Esophagus muscularis mucosa (tissue), 4 donors: ENCODE measurements at regions not wholly inside any gene's neighbourhood (a gene's known extent, or its start where the extent isn't known, plus 50 kb on each side); places are given as distances from the start of the nearest gene placed in this dataset.

ENCODE experiments used
- DNase-seq: peaks from one replicate; pipeline ENCODE4 v3.0.0-alpha.2; 2017; ENCODE audit errors: extremely low spot score
- H3K27ac ChIP-seq, 4 donors: fragments of 200-600 bp; sonication (generic); replicated peaks in 1 of 4; 1 replicate in 3 of 4; 2 replicates in 1 of 4; pipeline ENCODE4 v1.5.1; 2016 to 2019; ENCODE audit warnings: mild to moderate bottlenecking in 1 of 4
- H3K27me3 ChIP-seq, 4 donors: fragments of 200-600 bp; sonication (generic); one replicate each; pipeline versions ENCODE4 v1.5.1 to v1.6.0; 2016 to 2019
- H3K36me3 ChIP-seq, 4 donors: fragments of 200-600 bp; sonication (generic); one replicate each; pipeline ENCODE4 v1.5.1; 2016 to 2019
- H3K4me1 ChIP-seq, 4 donors: fragments of 200-600 bp; sonication (generic); one replicate each; pipeline ENCODE4 v1.5.1; 2016 to 2019
- H3K4me3 ChIP-seq, 4 donors: fragments of 200-600 bp; sonication (generic); 1 replicate in 2 of 4; 2 replicates in 2 of 4; pipeline ENCODE4 v1.5.1; 2016 to 2019; ENCODE audit warnings: mild to moderate bottlenecking in 4 of 4, moderate library complexity in 1 of 4
- H3K9me3 ChIP-seq, 4 donors: fragments of 200-600 bp; sonication (generic); 1 replicate in 3 of 4; 2 replicates in 1 of 4; pipeline ENCODE4 v1.5.1; 2016 to 2019
- EP300 ChIP-seq: sonication (generic); formaldehyde crosslinking; IDR thresholded peaks from one replicate; pipeline ENCODE4 v1.6.1; 2017; ENCODE audit warnings: antibody characterized with exemption
- POLR2A ChIP-seq: fragments of 450-650 bp; IDR thresholded peaks from one replicate; pipeline ENCODE4 v1.6.1; 2017; ENCODE audit warnings: antibody characterized with exemption, moderate library complexity, mild to moderate bottlenecking, low read depth
- POLR2AphosphoS5 ChIP-seq, 2 donors: sonication (generic); formaldehyde crosslinking; IDR thresholded peaks; one replicate each; pipeline ENCODE4 v1.6.1; 2017; ENCODE audit warnings: antibody characterized with exemption in 2 of 2
- WGBS: methylation state at CpG from one replicate; pipeline ENCODE4 v1.1.5; 2018; 5-methylcytosine and 5-hydroxymethylcytosine counted together
- intact Hi-C: fragments of 100-400 bp; cut with DNase I; formaldehyde crosslinking; loops from one replicate; pipeline ENCODE4 v1.15.1; 2023
- TF ChIP-seq, protein P1 (sequence below), 3 experiments: fragments of 200-600 bp in 2 of 3; fragments of 450-650 bp in 1 of 3; sonication (generic) in 2 of 3; IDR thresholded peaks; one replicate each; pipeline ENCODE4 v1.5.1; 2017 to 2019; ENCODE audit warnings: antibody characterized with exemption in 3 of 3, mild to moderate bottlenecking in 2 of 3, moderate library complexity in 1 of 3

DNA sequence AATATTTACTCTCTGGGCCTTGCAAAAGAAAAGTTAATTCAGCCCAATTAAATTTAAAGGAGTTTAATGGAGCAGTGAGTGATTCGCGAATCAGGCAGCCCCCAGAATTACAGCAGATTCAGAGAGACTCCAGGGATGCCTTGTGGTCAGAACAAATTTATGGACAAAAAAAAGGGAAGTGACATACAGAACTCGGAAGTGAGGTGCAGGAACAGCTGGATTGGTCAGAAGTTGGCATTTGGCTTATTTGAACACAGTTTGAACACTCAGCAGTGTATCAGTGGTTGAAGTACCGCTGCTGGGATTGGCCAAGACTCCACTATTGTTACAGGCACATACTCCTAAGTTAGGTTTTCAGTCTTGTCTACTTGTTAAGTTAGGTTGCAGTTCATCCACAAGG is 145.0 kb upstream of the GAP43 start:
- intact Hi-C loops: no loop called here
- H3K4me1 ChIP-seq: no peaks in the 10 kb centered on the region
- no peak for DNase-seq
- H3K27me3 ChIP-seq: no peaks in the 10 kb centered on the region
- no peaks in the 10 kb centered on the region for H3K36me3 ChIP-seq
- peaks cover 0 to 6% (median 0%) of the 10 kb centered on the region in 4 donors for H3K9me3 ChIP-seq
- no peak overlapping the region for H3K27ac ChIP-seq
- no peak overlapping the region for H3K4me3 ChIP-seq
- no peak for TF ChIP-seq POLR2AphosphoS5 (IDR thresholded peaks at IDR 0.05)
- no peak for TF ChIP-seq EP300
- TF ChIP-seq, protein P1, sequence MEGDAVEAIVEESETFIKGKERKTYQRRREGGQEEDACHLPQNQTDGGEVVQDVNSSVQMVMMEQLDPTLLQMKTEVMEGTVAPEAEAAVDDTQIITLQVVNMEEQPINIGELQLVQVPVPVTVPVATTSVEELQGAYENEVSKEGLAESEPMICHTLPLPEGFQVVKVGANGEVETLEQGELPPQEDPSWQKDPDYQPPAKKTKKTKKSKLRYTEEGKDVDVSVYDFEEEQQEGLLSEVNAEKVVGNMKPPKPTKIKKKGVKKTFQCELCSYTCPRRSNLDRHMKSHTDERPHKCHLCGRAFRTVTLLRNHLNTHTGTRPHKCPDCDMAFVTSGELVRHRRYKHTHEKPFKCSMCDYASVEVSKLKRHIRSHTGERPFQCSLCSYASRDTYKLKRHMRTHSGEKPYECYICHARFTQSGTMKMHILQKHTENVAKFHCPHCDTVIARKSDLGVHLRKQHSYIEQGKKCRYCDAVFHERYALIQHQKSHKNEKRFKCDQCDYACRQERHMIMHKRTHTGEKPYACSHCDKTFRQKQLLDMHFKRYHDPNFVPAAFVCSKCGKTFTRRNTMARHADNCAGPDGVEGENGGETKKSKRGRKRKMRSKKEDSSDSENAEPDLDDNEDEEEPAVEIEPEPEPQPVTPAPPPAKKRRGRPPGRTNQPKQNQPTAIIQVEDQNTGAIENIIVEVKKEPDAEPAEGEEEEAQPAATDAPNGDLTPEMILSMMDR (IDR thresholded peaks at IDR 0.05): no peak
- no peak for TF ChIP-seq POLR2A
- WGBS: 88% methylated on average over 4 of the region's 4 CpGs

DNA sequence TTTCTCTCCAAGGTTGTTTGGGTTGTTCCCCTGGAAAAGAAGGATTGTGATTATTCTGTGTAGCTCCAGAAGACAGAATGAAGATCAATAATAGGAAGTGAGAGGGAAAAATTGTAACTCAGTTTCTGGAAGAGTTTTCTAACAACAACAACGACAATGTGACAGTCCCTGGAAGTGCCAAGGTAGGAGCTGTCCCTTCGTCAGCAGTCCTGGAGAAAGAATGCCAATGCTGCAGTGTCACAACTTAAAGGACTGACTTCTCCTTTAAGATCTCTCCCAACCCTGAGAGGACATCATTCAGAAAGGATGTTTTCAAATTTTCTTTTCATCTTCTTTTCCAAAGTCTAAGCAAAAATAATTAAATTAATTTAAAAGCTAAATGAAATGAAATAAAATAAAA is 136.4 kb upstream of the GAP43 start:
- no peaks in the 10 kb centered on the region for H3K4me1 ChIP-seq
- H3K4me3 ChIP-seq: no peak overlapping the region
- no peak for TF ChIP-seq POLR2A
- TF ChIP-seq POLR2AphosphoS5 (IDR thresholded peaks at IDR 0.05): no peak
- TF ChIP-seq, protein P1 (IDR thresholded peaks at IDR 0.05): no peak
- no peak for TF ChIP-seq EP300
- H3K36me3 ChIP-seq: no peaks in the 10 kb centered on the region
- intact Hi-C loops: no loop called here
- 83% methylated on average over 2 of the region's 2 CpGs for WGBS
- H3K9me3 ChIP-seq: peaks cover 0 to 6% (median 0%) of the 10 kb centered on the region in 4 donors
- H3K27ac ChIP-seq: no peak overlapping the region
- no peaks in the 10 kb centered on the region for H3K27me3 ChIP-seq
- no peak for DNase-seq

DNA sequence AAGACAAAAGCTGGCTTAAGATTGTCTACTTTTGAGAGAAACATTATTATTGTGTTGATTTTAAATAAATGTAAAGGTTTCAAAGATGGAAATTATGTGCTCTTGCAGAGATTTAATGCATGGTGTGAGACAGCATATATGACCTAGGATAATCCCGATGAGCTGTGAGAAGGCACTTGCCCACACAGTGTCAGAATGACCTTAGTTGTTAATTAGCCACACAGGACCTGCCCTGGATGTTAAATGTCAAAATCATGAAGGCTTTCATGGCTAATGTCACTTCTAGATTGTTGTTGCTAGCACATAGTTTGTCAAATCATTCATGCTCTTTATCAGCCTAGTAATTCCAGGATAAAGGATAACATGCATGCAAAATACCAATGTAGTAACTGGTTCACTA is 135.3 kb upstream of the GAP43 start:
- intact Hi-C loops: no loop called here
- DNase-seq: no peak
- Histone ChIP-seq H3K4me3 (no peak overlapping the region), H3K27ac (no peak overlapping the region), H3K36me3 (no peaks in the 10 kb centered on the region), H3K9me3 (no peaks in the 10 kb centered on the region), H3K4me1 (no peaks in the 10 kb centered on the region), H3K27me3 (no peaks in the 10 kb centered on the region)
- 76% methylated on average over 1 of the region's 1 CpG for WGBS
- TF ChIP-seq, protein P1 (IDR thresholded peaks at IDR 0.05): no peak
- TF ChIP-seq EP300 (no peak), POLR2A (no peak), POLR2AphosphoS5 (IDR thresholded peaks at IDR 0.05) (no peak)

DNA sequence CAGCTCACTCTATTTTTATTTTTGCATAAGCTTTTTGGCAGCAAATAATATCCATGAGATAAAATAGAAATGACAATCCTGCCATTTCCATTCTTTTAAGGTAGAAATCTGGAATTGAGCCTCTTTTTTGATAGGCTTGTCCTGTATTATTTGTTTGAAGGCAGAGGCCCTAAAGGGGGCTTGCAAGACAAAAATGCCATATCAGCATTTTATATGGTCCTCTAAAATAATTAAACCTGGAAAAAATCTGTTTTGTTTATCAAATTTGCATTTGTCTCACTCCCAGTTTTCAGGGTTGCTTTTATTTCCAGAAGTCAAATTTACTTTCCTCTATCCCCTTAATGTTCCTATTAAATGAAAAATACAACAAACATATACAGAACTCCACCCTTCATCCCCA is 134.9 kb upstream of the GAP43 start:
- no peak for DNase-seq
- intact Hi-C loops: no loop called here
- Histone ChIP-seq H3K27ac (no peak overlapping the region), H3K27me3 (no peaks in the 10 kb centered on the region), H3K9me3 (no peaks in the 10 kb centered on the region), H3K4me3 (no peak overlapping the region), H3K36me3 (no peaks in the 10 kb centered on the region), H3K4me1 (no peaks in the 10 kb centered on the region)
- TF ChIP-seq POLR2AphosphoS5 (IDR thresholded peaks at IDR 0.05) (no peak), EP300 (no peak), POLR2A (no peak)
- TF ChIP-seq, protein P1 (IDR thresholded peaks at IDR 0.05): no peak

DNA sequence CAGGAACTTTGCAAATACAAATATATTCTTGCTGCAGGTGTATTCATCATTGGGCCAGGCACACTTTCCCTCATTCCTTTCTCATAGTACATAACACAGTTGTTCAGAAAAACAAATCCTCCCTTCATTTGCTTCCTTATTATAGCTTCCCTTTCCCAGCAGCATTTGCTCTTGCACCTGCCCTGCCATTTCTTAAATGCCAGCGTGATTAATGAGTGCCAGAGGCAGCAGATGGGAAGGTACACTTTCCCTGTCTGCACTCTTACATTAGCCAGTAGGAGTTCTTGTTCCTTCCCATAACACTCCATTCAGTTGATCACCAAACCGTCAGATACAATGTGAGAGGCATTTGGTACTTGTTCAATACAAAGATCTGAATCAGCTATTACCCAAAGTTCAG is 128.5 kb upstream of the GAP43 start:
- Histone ChIP-seq H3K27ac (no peak overlapping the region), H3K36me3 (no peaks in the 10 kb centered on the region), H3K27me3 (no peaks in the 10 kb centered on the region), H3K9me3 (no peaks in the 10 kb centered on the region), H3K4me3 (no peak overlapping the region), H3K4me1 (peaks cover 0 to 6% (median 0%) of the 10 kb centered on the region in 4 donors)
- 85% methylated on average over 2 of the region's 2 CpGs for WGBS
- no peak for TF ChIP-seq EP300
- TF ChIP-seq, protein P1 (IDR thresholded peaks at IDR 0.05): no peak
- no peak for TF ChIP-seq POLR2AphosphoS5 (IDR thresholded peaks at IDR 0.05)
- TF ChIP-seq POLR2A: no peak
- intact Hi-C loops: no loop called here
- DNase-seq: no peak
